H7 (cell line): ENCODE measurements at regions not wholly inside any gene's neighbourhood (a gene's known extent, or its start where the extent isn't known, plus 50 kb on each side); places are given as distances from the start of the nearest gene placed in this dataset.

Source experiments
- DNase-seq: peaks from one replicate; pipeline ENCODE4 v3.0.0; 2012
- H3K27me3 ChIP-seq: 2 replicates; pipeline ENCODE4 v1.6.0; 2011; ENCODE audit warnings: mild to moderate bottlenecking, low read length; ENCODE audit not compliant: control insufficient read depth, insufficient read depth
- H3K36me3 ChIP-seq: replicated peaks from 2 replicates; pipeline ENCODE4 v1.5.1; 2011; ENCODE audit warnings: low read length; ENCODE audit not compliant: control insufficient read depth, insufficient read depth
- H3K4me3 ChIP-seq: 2 replicates; pipeline ENCODE4 v1.5.1; 2011; ENCODE audit warnings: low read depth, mild to moderate bottlenecking, control low read depth, low read length, moderate library complexity; ENCODE audit not compliant: insufficient read depth

DNA sequence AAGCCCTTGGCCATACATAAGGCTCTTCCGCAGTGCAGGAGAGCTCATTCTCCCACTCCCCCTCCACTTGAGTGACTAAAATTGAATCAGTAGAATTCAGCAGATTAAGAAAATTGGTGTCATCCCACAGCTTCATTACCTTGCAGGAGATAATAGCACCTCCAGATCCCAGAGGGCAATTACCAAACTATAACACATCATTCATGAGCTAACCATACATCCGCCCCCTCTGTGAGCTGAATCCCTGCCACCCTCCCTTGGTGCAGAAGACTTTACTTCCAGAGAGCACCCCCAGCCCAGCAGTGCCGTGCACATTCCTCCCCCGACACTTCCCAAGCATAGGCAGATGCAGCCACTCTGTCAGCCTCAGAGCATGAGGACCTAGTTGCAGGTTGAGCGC, 496.5 kb upstream of the B3GAT1 start:
- DNase-seq: no peak
- Histone ChIP-seq H3K27me3 (no peaks in the 10 kb centered on the region; the same call in 1 of the 2 replicates), H3K4me3 (no peak overlapping the region), H3K36me3 (no peaks in the 10 kb centered on the region)

DNA sequence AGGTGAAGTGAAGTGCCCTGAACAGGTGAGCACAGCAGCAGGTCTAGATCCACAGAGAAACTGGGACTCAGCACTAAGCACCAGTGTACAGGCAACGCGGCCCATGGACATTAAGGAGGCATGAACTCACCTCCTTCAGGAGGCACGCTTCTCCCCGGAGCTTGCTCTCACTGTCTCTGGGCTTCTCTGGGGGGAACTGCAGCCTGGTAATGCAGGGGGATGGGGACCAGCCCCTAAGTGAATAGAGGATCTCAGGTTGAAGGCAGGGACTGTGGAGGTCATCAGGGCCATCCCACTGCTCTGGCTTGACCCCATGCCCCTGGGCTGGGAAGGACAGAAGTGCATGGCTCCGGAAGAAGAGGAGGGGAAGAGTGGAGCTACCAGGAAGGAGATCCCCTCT, 495.6 kb upstream of the B3GAT1 start:
- no peak for DNase-seq
- no peak overlapping the region for H3K4me3 ChIP-seq
- no peaks in the 10 kb centered on the region for H3K36me3 ChIP-seq
- H3K27me3 ChIP-seq: no peaks in the 10 kb centered on the region

DNA sequence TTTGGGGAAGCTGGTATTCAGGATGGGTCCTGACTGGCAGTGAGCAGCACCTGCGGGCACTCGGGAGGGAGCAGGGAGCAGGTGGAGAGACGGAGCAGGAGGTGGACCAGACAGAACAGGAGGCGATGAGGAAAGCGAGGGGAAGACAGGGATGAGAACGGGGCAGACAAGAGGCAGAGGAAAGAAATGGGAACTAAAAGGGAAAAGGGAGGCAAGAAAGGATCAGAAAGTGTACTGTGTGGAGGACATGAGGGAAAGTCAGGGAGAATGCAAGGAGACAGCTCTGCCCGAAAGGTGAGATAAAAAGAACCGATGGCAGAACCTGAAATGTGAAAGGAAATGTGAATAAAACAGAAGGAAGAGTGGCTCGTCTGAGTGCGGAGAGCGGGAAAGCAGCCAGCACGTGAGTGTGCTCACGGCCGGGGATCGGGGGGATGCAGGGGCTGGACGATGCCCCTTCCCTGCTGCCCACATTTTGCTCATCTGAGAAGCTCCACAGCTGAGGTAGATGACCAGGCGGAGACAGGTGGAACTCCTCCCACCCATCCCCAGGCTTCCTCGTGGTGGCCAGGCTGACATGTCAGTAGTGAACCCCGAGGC, 494.4 kb upstream of the B3GAT1 start:
- DNase-seq: no peak
- no peak overlapping the region for H3K4me3 ChIP-seq
- H3K27me3 ChIP-seq: no peaks in the 10 kb centered on the region
- no peaks in the 10 kb centered on the region for H3K36me3 ChIP-seq

DNA sequence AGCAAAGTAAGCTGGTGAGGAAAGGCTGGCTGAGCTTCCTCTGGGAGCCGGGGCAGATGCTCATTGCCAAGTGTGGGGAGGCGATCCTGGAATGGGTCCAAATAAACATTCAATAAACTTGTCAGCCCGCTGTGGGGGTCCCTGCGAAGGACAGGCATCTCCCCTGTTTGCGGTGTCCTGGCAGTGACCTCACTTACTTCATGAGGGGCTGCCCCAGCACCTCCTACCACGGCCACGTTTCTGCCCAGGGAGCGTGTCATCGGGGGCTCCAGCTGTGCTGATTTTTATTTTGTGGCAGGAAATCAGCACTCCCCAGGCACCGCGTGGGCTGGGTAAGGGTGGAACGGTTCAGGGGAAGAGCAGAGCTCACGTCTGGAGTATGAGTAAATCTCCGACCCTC, 493.9 kb upstream of the B3GAT1 start:
- Histone ChIP-seq H3K4me3 (no peak overlapping the region), H3K36me3 (no peaks in the 10 kb centered on the region), H3K27me3 (no peaks in the 10 kb centered on the region)
- no peak for DNase-seq

DNA sequence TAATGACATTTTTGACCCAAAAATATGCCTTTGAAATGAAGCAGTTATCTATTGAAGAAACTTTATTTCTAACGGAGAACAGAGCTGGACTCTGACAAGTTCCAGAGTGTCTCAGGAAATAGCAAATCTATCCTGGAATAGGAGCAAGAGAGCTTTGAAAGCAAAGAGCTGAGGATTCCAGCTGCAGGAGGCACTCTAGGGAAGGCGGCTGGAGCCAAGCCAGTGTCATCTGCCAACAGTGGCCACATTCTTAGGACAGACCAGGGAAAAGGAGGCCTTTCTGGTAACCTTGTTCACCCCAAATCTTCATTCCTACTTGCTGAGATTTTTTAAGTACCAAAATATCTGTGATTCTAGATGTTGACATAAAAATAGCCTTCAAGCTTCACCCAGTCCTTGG, 493.5 kb upstream of the B3GAT1 start:
- Histone ChIP-seq H3K27me3 (no peaks in the 10 kb centered on the region), H3K4me3 (no peak overlapping the region), H3K36me3 (no peaks in the 10 kb centered on the region)
- no peak for DNase-seq

DNA sequence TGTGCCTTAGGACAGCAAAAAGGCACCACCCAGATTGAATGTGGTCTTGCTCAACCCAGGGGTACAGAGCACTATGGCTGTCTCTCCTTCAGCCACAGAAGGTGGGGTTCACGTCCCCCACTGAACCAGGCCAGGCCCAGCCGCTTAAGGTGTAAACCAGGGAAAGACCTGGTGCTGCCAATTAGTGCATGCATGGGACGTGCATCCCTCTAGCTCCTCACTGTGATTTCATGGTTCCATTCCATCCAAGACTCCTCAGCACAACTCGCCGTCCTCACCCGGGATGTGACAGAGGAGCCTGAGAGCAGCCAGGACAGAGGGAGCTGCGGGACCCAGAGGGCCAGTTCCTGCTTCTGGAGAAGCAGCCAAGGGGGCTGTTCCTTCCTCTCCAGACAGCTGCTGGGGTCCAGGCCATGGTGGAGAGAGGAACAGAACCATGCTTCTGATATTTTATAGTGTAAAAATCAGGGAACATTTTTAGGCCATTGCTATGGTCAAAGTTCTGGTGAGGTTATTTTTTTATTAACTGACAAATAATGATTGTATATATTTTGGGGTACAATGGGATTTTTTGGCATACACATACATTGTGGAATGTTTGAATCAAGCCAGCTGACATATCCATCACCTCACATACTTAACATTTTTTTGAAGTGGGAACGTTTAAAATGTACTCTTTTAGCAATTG, 492.2 kb upstream of the B3GAT1 start:
- Histone ChIP-seq H3K36me3 (no peaks in the 10 kb centered on the region), H3K27me3 (no peaks in the 10 kb centered on the region), H3K4me3 (no peak overlapping the region)
- no peak for DNase-seq

DNA sequence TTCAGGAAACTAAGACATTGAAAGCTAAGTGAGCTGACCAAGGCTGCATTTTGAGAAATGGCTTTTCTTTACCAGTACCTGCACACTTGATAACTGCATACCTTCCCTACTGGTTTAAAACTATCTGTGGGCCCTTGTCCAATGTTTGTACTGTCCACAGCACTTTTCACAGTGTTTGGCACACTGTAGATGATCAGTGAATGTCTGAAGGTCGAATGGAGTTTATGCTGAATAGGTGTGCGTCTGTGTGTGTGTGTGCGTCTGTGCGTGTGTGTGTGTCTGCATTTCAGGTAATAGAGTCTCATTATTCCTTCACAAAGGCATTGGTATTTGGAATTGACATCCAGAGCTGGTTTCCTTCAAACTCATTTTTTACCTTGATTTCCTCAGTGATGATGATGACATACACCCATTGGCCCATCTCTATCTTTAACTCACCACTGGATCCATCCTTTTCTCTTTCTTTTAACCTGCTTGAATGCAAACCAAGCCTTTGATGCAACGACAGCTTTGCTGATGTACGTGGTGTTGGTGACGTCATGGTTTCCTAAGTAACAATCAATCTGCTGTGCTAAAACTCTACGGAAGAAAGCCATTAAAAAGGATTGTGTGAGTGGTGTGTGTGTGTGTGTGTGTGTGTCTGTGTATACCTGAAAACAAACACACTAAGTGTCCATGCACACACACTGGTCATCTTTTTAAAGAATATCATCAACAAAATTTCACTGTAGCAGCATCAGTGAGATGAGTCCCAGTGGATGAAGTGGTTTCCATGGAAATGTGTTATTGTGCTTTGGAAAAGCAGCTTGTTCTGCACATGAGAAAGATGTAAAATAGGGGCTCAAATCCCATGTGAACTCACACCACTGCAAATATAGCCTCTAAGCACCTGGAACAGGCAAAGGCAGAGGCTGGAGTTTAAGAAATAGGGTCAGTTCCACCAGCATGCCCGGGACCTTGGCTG, 490.2 kb upstream of the B3GAT1 start:
- no peak for DNase-seq
- Histone ChIP-seq H3K4me3 (no peak overlapping the region), H3K36me3 (no peaks in the 10 kb centered on the region), H3K27me3 (no peaks in the 10 kb centered on the region)

DNA sequence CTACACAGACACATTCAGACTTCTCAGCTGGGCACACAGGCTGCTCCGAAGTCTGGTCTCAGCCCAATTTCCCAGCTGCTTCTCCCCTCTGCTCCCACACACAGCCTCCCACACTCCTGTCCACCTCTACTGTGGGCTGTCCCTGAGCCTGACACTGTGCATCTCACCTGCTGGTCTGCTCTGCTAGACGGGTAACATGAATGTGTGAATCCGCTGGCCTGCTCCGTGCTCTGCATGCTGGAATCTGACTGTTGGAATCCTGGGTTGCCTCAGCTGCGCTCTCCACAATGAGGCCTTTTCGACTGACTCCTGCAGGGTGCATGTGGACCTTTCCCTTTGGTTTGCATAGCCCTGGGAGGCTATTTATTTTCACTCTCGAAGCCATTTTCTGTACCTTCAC, 489.5 kb upstream of the B3GAT1 start:
- H3K36me3 ChIP-seq: no peaks in the 10 kb centered on the region
- H3K4me3 ChIP-seq: no peak overlapping the region
- H3K27me3 ChIP-seq: no peaks in the 10 kb centered on the region
- DNase-seq: peak; percentile 41

DNA sequence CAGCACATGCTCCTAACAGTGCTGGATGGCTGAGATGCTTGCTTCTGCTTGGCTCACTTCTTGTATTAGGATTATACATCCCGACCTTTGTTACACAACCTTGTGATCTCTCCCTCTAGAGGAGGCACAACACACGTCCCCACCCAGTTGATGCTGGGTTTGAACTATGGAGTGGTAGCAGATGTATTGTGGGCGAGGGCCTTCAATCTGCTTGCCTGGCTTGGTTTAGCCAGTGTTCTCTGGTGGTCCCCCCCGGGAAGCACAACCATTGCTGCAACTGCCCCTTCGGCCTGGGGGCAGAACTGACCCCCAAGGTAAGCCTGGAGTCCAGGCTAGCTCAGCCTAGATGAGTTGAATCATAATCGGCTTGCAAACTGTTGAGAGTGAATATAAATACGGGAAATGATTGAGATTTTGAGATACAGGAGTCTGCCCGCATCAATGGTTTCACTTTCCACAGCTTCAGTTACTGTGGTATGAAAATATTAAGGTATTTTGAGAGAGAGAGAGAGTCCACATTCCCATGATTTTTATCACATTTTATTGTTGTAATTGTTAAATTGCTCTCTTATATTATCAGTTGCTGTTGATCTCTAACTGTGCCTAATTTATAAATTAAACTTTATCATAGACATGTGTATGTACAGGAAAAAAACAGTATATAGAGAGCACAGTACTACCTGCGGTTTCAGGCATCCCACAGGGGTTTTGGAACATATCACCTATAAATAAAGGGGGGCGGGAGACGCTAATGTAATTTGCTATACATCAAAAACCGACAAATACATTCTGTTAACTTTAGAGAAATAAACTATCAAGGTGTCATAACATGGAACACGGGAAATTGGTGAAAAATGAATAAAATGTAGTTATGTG, 482.0 kb upstream of the B3GAT1 start:
- no peak overlapping the region for H3K4me3 ChIP-seq
- DNase-seq: no peak
- H3K27me3 ChIP-seq: no peaks in the 10 kb centered on the region
- no peaks in the 10 kb centered on the region for H3K36me3 ChIP-seq

DNA sequence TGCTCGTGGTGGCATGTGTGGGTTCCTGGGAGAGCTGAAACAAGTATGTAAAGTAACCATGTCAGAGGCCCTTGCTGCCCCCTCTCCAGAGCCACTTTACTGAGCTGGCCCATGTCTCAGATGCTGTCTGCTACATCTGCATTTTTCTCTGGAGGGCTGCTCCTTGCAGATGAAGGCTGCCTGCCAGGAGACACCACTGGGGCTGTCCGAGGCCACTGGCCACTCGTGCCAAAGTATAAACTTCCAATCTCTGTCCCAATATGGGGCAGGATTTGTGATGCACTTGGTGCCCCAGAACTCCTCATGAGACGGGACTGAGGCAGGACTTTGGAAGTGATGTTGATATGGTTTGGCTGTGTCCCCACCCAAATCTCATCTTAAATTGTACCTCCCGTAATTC, 478.4 kb upstream of the B3GAT1 start:
- Histone ChIP-seq H3K36me3 (no peaks in the 10 kb centered on the region), H3K27me3 (no peaks in the 10 kb centered on the region), H3K4me3 (no peak overlapping the region)
- DNase-seq: no peak

DNA sequence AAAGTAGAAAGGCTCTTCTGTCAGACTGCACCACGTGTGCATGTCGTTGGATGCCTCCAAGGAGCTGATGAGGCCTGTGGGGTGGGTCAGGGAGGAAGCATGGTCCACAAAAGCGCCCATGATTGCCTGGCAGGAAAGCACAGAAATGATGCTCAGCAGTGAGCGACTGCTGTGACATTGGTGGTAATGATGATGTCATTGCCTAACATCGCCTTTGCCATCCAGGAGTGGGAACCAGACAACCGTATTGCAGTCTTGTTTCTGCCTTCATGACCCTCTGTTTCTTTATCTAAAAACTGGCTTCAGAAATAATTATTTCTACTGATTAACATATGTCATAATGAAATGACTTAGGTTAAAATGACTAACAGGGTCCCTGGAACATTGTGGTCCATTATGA, 477.8 kb upstream of the B3GAT1 start:
- Histone ChIP-seq H3K36me3 (no peaks in the 10 kb centered on the region), H3K4me3 (no peak overlapping the region), H3K27me3 (no peaks in the 10 kb centered on the region)
- no peak for DNase-seq

DNA sequence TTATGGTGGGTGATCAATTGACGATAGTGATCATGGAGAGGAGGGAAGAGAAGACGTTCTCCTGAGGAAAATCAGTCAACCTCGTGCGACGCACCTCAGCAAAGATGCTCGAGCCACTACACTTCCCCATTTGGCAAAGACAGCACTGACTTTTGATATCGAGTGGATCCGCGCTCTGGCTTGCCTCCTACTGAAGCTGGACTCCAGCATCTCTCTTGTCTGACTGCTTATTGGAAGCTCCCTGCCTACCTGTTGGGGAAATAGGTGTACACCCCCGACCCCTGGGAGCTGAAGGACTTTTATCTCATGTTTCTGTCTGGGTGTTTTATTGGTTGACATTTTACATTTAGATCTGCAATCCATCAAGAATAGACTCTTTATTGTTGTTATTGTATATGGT, 476.8 kb upstream of the B3GAT1 start:
- Histone ChIP-seq H3K36me3 (no peaks in the 10 kb centered on the region), H3K4me3 (no peak overlapping the region), H3K27me3 (no peaks in the 10 kb centered on the region)
- no peak for DNase-seq

DNA sequence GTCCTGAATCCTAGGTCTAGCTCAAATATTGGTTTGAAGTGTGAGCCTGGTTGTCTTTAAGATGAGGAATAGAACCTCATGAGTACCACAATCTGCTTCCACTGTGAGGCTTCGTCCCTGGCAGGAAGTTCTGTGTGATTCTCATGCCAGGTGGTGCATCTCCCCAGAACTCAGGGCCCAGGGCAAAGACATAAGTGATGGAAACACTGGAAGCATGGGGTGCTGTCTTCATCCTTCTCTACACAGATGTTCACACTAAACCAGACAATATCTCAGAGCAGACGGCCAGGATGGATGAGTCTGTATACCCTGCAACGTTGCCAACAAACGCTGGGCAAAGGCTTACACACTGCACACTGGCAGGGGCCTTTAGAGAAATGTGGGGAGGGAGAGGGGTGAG, 475.9 kb upstream of the B3GAT1 start:
- no peaks in the 10 kb centered on the region for H3K36me3 ChIP-seq
- H3K4me3 ChIP-seq: no peak overlapping the region
- DNase-seq: no peak
- no peaks in the 10 kb centered on the region for H3K27me3 ChIP-seq

DNA sequence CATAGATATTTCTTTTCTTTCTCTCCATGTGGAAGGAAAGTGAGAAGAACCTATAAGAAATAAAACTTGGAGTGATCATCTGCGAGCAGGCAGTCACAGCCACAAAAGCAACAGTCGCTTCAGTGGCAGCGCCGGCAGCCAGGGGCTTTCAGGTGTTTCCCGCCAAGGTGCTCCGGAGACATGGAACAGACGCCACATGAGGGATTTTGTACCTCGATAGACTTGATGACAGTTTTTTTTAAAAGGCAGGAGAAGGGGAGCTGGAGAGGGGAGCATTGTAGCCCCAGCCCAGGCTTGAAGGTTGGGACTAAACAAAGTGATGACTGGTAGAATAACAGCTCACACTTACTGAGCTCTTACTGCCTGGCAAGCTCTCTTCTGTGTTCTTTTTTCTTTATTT, 471.4 kb upstream of the B3GAT1 start:
- H3K27me3 ChIP-seq: no peaks in the 10 kb centered on the region; the same call in 1 of the 2 replicates
- no peak overlapping the region for H3K4me3 ChIP-seq
- no peak for DNase-seq
- H3K36me3 ChIP-seq: no peaks in the 10 kb centered on the region
